ENCODE measurements at regions not wholly inside any gene's neighbourhood (a gene's known extent, or its start where the extent isn't known, plus 50 kb on each side); places are given as distances from the start of the nearest gene placed in this dataset.
"Not testable (repeated sequence)": the region's sequence is repeated elsewhere in the genome, so short reads cannot be mapped to it uniquely, and the experiment has no call there.

DNA sequence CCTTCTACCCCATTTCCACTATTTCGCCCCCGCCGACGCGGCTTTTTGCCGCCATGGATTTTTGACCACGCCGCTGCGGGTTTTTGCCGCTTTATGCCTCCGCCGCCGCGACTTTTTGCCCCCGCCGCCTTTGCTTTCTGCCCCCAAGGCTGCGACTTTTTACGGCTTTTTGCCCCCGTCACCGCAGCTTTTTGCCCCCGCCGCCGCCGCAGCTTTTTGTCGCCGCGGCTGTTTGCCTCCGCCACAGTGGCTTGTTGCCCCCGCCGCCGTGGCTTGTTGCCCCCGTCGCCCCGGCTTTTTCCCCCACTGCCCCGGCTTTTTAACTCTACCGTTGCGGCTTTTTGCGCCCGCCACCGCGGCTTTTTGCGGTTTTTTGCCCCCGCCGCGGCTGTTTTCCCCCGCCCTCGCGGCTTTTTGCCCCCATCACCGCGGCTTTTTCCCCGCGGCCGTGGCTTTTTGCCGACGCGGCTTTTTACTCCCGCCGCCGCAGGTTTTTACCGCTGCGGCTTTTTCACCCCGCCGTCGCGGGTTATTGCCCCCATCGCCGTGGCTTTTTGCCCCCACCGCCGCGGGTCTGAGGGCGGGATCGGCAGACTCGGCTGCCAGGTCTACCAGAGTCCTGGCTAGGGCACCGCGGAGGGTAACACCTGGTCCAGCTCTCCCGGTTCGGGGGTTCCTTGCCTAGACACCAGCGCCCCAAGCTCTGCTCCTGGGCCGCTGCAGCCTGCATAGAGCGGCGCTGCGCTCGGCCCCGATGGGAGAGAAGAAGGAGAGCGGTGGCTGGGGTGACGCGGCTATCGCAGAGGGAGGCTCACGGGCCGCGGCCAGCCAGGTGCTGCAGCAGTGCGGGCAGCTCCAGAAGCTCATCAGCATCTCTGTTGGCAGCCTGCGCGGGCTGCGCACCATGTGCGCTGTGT is 562.7 kb upstream of the WSB1 start:
- DNase-seq (ENCODE audit: low read depth): no peak
- H3K4me3 ChIP-seq (ENCODE audit: low read depth, low read length): no peak overlapping the region

DNA sequence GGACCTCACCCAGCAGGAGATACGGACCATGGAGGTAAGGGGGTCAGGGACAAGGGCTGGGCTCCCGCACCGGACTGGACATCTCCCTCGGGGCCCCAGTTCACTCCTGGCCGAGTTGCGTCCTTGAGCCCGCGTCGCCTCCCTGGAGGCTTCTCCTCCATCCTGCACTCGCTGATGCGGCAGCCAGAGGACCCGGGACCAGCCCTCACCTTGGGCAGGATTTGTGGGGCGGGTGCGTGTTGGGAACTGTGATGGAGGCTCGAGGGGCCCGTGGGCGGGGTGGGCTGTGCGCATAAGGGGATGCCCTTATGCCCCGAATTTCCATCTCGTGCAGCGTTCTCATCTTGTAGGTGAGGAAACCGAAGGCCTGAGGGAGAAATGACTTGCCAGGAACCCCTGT is 562.0 kb upstream of the WSB1 start:
- not testable (repeated sequence) for H3K4me3 ChIP-seq (ENCODE audit: low read depth, low read length); DNase-seq (ENCODE audit: low read depth)

More for the DNA sequence above, 562.7 kb upstream of the WSB1 start:
- TF ChIP-seq POLR2A (IDR thresholded peaks at IDR 0.05; ENCODE audit: extremely low read depth, insufficient read length): no peak
- TF ChIP-seq, protein P1, sequence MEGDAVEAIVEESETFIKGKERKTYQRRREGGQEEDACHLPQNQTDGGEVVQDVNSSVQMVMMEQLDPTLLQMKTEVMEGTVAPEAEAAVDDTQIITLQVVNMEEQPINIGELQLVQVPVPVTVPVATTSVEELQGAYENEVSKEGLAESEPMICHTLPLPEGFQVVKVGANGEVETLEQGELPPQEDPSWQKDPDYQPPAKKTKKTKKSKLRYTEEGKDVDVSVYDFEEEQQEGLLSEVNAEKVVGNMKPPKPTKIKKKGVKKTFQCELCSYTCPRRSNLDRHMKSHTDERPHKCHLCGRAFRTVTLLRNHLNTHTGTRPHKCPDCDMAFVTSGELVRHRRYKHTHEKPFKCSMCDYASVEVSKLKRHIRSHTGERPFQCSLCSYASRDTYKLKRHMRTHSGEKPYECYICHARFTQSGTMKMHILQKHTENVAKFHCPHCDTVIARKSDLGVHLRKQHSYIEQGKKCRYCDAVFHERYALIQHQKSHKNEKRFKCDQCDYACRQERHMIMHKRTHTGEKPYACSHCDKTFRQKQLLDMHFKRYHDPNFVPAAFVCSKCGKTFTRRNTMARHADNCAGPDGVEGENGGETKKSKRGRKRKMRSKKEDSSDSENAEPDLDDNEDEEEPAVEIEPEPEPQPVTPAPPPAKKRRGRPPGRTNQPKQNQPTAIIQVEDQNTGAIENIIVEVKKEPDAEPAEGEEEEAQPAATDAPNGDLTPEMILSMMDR (IDR thresholded peaks at IDR 0.05; ENCODE audit: low read depth, low read length): no peak

DNA sequence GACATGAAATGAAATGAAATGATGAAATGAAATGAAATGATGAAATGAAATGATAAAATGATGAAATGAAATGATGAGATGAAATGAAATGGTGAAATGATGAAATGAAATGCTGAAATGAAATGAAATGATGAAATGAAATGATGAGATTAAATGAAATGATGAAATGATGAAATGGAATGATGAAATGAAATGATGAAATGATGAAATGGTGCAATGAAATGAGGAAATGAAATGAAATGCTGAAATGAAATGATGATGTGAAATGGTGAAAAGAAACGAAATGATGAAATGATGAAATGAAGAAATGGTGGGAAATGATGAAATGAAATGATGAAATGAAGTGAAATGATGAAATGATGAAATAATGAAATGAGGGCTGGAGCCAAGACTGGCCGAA is 559.1 kb upstream of the WSB1 start:
- not testable (repeated sequence) for H3K4me3 ChIP-seq (ENCODE audit: low read depth, low read length); DNase-seq (ENCODE audit: low read depth)

DNA sequence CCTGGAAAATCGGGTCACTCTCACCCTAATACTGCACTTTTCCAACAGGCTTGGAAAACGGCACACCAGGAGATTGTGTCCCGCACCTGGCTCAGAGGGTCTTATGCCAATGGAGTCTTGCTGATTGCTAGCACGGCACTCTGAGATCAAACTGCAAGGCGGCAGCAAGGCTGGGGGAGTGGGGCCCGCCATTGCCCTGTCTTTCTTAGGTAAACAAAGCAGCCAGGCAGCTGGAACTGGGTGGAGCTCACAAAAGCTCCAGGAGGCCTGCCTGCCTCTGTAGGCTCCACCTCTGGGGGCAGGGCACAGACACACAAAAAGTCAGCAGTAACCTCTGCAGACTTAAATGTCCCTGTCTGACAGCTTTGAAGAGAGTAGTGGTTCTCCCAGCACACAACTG is 557.9 kb upstream of the WSB1 start:
- not testable (repeated sequence) for DNase-seq (ENCODE audit: low read depth); H3K4me3 ChIP-seq (ENCODE audit: low read depth, low read length)

DNA sequence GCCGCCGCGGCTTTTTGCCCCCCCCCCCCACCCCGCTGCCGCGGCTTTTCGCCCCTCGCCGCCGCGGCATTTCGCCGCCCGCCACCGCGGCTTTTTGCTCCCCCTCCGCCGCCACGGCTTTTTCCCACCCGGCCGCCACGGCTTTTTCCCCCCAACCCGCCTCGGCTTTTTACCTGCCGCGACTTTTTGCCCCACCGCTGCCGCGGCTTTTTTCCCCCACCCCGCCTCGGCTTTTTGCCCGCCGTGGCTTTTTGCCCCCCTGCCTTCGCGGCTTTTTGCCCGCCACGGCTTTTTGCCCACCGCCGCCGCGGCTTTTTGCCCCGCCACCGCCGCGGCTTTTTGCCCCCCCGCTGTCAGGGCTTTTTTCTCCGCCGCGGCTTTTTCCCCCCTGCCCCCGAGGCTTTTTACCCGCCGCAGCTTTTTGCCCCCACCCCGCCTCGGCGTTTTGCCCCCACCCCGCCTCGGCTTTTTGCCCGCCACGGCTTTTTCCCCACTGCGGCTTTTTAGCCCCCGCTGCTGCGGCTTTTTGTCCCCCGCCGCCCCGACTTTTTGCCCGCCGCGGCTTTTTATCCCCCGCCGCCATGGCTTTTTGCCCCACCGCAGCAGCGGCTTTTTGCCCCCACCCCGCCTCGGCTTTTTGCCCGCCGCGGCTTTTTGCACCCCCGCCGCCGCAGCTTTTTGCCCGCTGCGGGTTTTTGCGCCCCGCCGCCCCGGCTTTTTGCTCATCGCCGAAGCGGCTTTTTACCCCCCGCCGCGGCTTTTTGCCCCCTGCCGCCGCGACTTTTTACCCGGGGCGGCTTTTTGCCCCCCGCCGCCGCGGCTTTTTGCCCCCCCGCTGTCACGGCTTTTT is 527.8 kb upstream of the WSB1 start:
- TF ChIP-seq POLR2A (IDR thresholded peaks at IDR 0.05; ENCODE audit: extremely low read depth, insufficient read length) (no peak), MYC (IDR thresholded peaks at IDR 0.05; ENCODE audit: low read depth, low read length) (no peak)
- TF ChIP-seq, protein P1 (IDR thresholded peaks at IDR 0.05; ENCODE audit: low read depth, low read length): no peak
- TF ChIP-seq, protein P2, sequence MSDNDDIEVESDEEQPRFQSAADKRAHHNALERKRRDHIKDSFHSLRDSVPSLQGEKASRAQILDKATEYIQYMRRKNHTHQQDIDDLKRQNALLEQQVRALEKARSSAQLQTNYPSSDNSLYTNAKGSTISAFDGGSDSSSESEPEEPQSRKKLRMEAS (IDR thresholded peaks at IDR 0.05; ENCODE audit: low read depth, low read length): no peak
- no peak overlapping the region for H3K4me3 ChIP-seq (ENCODE audit: low read depth, low read length)
- DNase-seq (ENCODE audit: low read depth): no peak

DNA sequence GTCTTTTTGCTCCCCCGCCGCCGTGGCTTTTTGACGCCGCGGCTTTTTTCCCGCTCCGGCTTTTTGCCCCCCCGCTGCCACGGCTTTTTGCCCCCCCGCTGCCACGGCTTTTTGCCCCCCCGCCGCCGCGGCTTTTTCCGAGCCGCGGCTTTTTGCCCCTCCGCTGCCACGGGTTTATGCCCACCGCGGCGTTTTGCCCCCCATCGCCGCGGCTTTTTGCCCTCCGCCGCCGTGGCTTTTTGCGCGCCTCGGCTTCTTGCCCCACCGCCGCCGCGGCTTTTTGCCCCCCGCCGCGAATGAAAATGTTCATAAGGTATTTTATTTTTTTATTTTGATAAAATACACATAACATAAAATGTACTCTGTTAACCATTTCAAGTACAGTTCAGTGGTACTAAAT is 527.2 kb upstream of the WSB1 start:
- no peak overlapping the region for H3K4me3 ChIP-seq (ENCODE audit: low read depth, low read length)
- TF ChIP-seq, protein P1 (IDR thresholded peaks at IDR 0.05; ENCODE audit: low read depth, low read length): no peak
- TF ChIP-seq MYC (IDR thresholded peaks at IDR 0.05; ENCODE audit: low read depth, low read length) (no peak), POLR2A (IDR thresholded peaks at IDR 0.05; ENCODE audit: extremely low read depth, insufficient read length) (no peak)
- TF ChIP-seq, protein P2 (IDR thresholded peaks at IDR 0.05; ENCODE audit: low read depth, low read length): no peak
- no peak for DNase-seq (ENCODE audit: low read depth)

DNA sequence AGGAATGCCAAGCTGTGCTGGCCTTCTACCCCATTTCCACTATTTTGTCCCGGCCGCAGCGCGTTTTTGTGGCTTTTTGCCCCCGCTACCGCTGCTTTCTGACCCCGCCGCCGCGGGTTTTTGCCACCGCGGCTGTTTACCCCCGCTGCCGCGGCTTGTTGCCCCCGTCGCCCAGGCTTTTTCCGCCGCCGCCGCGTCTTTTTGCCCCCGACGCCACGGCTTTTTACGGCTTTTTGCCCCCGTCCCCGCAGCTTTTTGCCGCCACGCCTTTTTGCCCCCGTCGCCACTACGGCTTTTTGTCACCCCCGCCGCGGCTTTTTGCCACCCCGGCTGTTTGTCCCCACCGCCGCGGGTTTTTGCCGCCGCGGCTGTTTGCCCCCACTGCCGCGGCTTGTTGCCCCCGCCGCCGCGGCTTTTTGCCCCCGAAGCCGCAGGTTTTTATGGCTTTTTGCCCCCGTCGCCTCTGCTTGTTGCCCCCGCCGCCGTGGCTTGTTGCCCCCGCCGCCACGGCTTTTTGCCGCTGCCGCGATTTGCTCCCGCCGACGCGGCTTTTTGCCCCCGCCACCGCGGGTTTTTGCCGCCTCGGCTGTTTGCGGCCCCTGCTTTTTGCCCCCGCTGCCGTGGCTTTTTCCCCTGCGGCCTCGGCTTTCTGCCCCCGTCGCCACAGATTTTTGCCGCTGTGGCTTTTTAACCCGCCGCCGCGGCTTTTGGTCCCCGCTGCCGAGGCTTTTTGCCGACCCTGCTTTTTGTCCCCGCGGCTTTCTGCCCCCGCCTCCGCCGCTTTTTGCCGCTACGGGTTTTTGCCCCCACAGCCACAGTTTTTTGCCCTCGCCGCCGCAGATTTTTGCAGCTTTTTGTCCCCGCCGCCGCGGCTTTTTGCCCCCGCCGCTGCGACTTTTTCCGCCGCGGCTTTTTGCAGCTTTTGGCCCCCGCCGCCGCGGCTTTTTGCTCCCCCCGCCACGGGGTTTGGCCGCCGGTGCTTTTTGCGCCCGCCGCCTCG is 520.4 kb upstream of the WSB1 start:
- DNase-seq (ENCODE audit: low read depth): no peak
- H3K4me3 ChIP-seq (ENCODE audit: low read depth, low read length): no peak overlapping the region
- TF ChIP-seq, protein P1 (IDR thresholded peaks at IDR 0.05; ENCODE audit: low read depth, low read length): no peak
- TF ChIP-seq POLR2A (IDR thresholded peaks at IDR 0.05; ENCODE audit: extremely low read depth, insufficient read length) (no peak), MYC (IDR thresholded peaks at IDR 0.05; ENCODE audit: low read depth, low read length) (no peak)
- TF ChIP-seq, protein P2 (IDR thresholded peaks at IDR 0.05; ENCODE audit: low read depth, low read length): no peak
